WTC11 (cell line): ENCODE measurements at regions not wholly inside any gene's neighbourhood (a gene's known extent, or its start where the extent isn't known, plus 50 kb on each side); places are given as distances from the start of the nearest gene placed in this dataset.

Source experiments
- ATAC-seq: fragments of 200-7000 bp; cut with Tn5 transposase; 2 replicates; pipeline ENCODE4 v1.10.0; 2021; ENCODE audit warnings: mild to moderate bottlenecking, moderate library complexity
- CTCF ChIA-PET: fragments of 300-600 bp; sonication (Branson Sonifier 250); formaldehyde crosslinking; loops from one replicate; lab custom pipeline; 2021; ENCODE audit warnings: antibody characterized with exemption; lab: Charles Lee
- POLR2A ChIA-PET: fragments of 350-600 bp; sonication (Branson Sonifier 250); formaldehyde crosslinking; loops from one replicate; lab custom pipeline; 2021; ENCODE audit warnings: antibody characterized with exemption; lab: Charles Lee
- DNase-seq: peaks from one replicate; pipeline ENCODE4 v3.0.0; 2021; ENCODE audit warnings: low spot score
- H3K27ac Mint-ChIP-seq: 2 replicates; pipeline ENCODE4 v1.8.0; 2021; ENCODE audit warnings: mixed read lengths
- H3K27me3 Mint-ChIP-seq: 2 replicates; pipeline ENCODE4 v1.8.0; 2021; ENCODE audit warnings: low read depth, mild to moderate bottlenecking, moderate library complexity, mixed read lengths
- H3K36me3 Mint-ChIP-seq: 2 replicates; pipeline ENCODE4 v1.8.0; 2021; ENCODE audit warnings: mixed read lengths
- H3K4me1 Mint-ChIP-seq: 2 replicates; pipeline ENCODE4 v1.8.0; 2022; ENCODE audit warnings: mixed read lengths
- H3K4me3 Mint-ChIP-seq: 2 replicates; pipeline ENCODE4 v1.8.0; 2021; ENCODE audit warnings: mild to moderate bottlenecking, moderate library complexity, mixed read lengths
- H3K9me3 Mint-ChIP-seq: 2 replicates; pipeline ENCODE4 v1.8.0; 2021; ENCODE audit warnings: mixed read lengths
- ARID4B ChIP-seq: sonication (generic); formaldehyde crosslinking; IDR thresholded peaks from 2 replicates; pipeline ENCODE4 v1.8.0; 2023; ENCODE audit warnings: missing genetic modification reagents, mild to moderate bottlenecking, borderline replicate concordance
- ATF6 ChIP-seq: sonication (generic); formaldehyde crosslinking; IDR thresholded peaks from 2 replicates; pipeline ENCODE4 v1.8.1; 2023; ENCODE audit warnings: mild to moderate bottlenecking, missing genetic modification reagents
- CREB1 ChIP-seq: sonication (generic); formaldehyde crosslinking; IDR thresholded peaks from 2 replicates; pipeline ENCODE4 v1.8.0; 2023; ENCODE audit warnings: mild to moderate bottlenecking, missing genetic modification reagents
- ELF4 ChIP-seq: sonication (generic); formaldehyde crosslinking; IDR thresholded peaks from 2 replicates; pipeline ENCODE4 v1.8.1; 2022; ENCODE audit warnings: low read depth, mild to moderate bottlenecking, moderate library complexity, missing genetic modification reagents
- ERG ChIP-seq: fragments of 250-450 bp; sonication (Bioruptor Pico); IDR thresholded peaks from 2 replicates; pipeline ENCODE4 v1.8.0; 2021; ENCODE audit warnings: mild to moderate bottlenecking
- ESRRA ChIP-seq: sonication (generic); formaldehyde crosslinking; IDR thresholded peaks from 2 replicates; pipeline ENCODE4 v1.8.1; 2022; ENCODE audit warnings: mild to moderate bottlenecking, missing genetic modification reagents, borderline replicate concordance
- GTF2I ChIP-seq: fragments of 250-450 bp; sonication (Bioruptor Pico); conservative IDR thresholded peaks from 2 replicates; pipeline ENCODE4 v1.4.0; 2021; ENCODE audit warnings: mild to moderate bottlenecking
- IRF1 ChIP-seq: sonication (generic); formaldehyde crosslinking; IDR thresholded peaks from 2 replicates; pipeline ENCODE4 v1.8.0; 2023; ENCODE audit warnings: missing genetic modification reagents
- IRF2 ChIP-seq: sonication (generic); formaldehyde crosslinking; IDR thresholded peaks from 2 replicates; pipeline ENCODE4 v1.8.0; 2022; ENCODE audit warnings: low read depth, missing genetic modification reagents, borderline replicate concordance
- JUN ChIP-seq: sonication (generic); formaldehyde crosslinking; IDR thresholded peaks from 2 replicates; pipeline ENCODE4 v1.8.0; 2023; ENCODE audit warnings: mild to moderate bottlenecking, missing genetic modification reagents
- KAT7 ChIP-seq: sonication (generic); formaldehyde crosslinking; IDR thresholded peaks from 2 replicates; pipeline ENCODE4 v1.8.1; 2023; ENCODE audit warnings: missing genetic modification reagents, mild to moderate bottlenecking, borderline replicate concordance
- MXD4 ChIP-seq: fragments of 250-450 bp; sonication (Bioruptor Pico); IDR thresholded peaks from 2 replicates; pipeline ENCODE4 v1.8.0; 2021; ENCODE audit warnings: mild to moderate bottlenecking, moderate library complexity, borderline replicate concordance
- MYBL2 ChIP-seq: sonication (generic); formaldehyde crosslinking; IDR thresholded peaks from 2 replicates; pipeline ENCODE4 v1.8.1; 2023; ENCODE audit warnings: mild to moderate bottlenecking, moderate library complexity, missing genetic modification reagents
- NFE2L1 ChIP-seq: sonication (generic); formaldehyde crosslinking; IDR thresholded peaks from 2 replicates; pipeline ENCODE4 v1.8.1; 2023; ENCODE audit warnings: missing genetic modification reagents
- OVOL2 ChIP-seq: fragments of 250-450 bp; sonication (Bioruptor Pico); IDR thresholded peaks from 2 replicates; pipeline ENCODE4 v1.9.0; 2021; ENCODE audit warnings: mild to moderate bottlenecking, borderline replicate concordance
- PREB ChIP-seq: sonication (generic); formaldehyde crosslinking; IDR thresholded peaks from 2 replicates; pipeline ENCODE4 v1.8.1; 2022; ENCODE audit warnings: mild to moderate bottlenecking, missing genetic modification reagents, moderate library complexity, borderline replicate concordance
- PRRX2 ChIP-seq: fragments of 250-450 bp; sonication (Bioruptor Pico); IDR thresholded peaks from 2 replicates; pipeline ENCODE4 v1.8.0; 2021; ENCODE audit warnings: mild to moderate bottlenecking
- RELA ChIP-seq: sonication (generic); formaldehyde crosslinking; IDR thresholded peaks from 2 replicates; pipeline ENCODE4 v1.8.1; 2022; ENCODE audit warnings: missing genetic modification reagents, mild to moderate bottlenecking, borderline replicate concordance
- TCF7 ChIP-seq: sonication (generic); formaldehyde crosslinking; IDR thresholded peaks from 2 replicates; pipeline ENCODE4 v1.8.0; 2022; ENCODE audit warnings: mild to moderate bottlenecking, low read depth, missing genetic modification reagents, moderate library complexity
- TEAD1 ChIP-seq: sonication (generic); formaldehyde crosslinking; IDR thresholded peaks from 2 replicates; pipeline ENCODE4 v1.8.0; 2022; ENCODE audit warnings: mild to moderate bottlenecking, missing genetic modification reagents
- TEAD4 ChIP-seq: sonication (generic); formaldehyde crosslinking; IDR thresholded peaks from 2 replicates; pipeline ENCODE4 v1.8.0; 2022; ENCODE audit warnings: mild to moderate bottlenecking, missing genetic modification reagents
- TP53 ChIP-seq: sonication (generic); formaldehyde crosslinking; IDR thresholded peaks from 2 replicates; pipeline ENCODE4 v1.8.1; 2023; ENCODE audit warnings: mild to moderate bottlenecking, missing genetic modification reagents
- ZBTB43 ChIP-seq: sonication (generic); formaldehyde crosslinking; IDR thresholded peaks from 2 replicates; pipeline ENCODE4 v1.8.1; 2023; ENCODE audit warnings: mild to moderate bottlenecking, missing genetic modification reagents
- ZNF219 ChIP-seq: sonication (generic); formaldehyde crosslinking; IDR thresholded peaks from 2 replicates; pipeline ENCODE4 v1.8.0; 2023; ENCODE audit warnings: missing genetic modification reagents, mild to moderate bottlenecking, borderline replicate concordance
- ZNF423 ChIP-seq: fragments of 250-450 bp; sonication (Bioruptor Pico); IDR thresholded peaks from 2 replicates; pipeline ENCODE4 v2.1.2; 2022; ENCODE audit warnings: mild to moderate bottlenecking, moderate library complexity
- ZNF512 ChIP-seq: sonication (generic); formaldehyde crosslinking; IDR thresholded peaks from 2 replicates; pipeline ENCODE4 v1.8.1; 2022; ENCODE audit warnings: missing genetic modification reagents, borderline replicate concordance

- H3K4me3 Mint-ChIP-seq = no peak overlapping the region
- no peaks in the 10 kb centered on the region for H3K36me3 Mint-ChIP-seq
- DNase-seq (no peak), ATAC-seq (no peak)
- POLR2A ChIA-PET = no interaction called here
- peaks cover 11% of the 10 kb centered on the region for H3K9me3 Mint-ChIP-seq
- no peaks in the 10 kb centered on the region for H3K27me3 Mint-ChIP-seq
- H3K4me1 Mint-ChIP-seq = no peaks in the 10 kb centered on the region
- CTCF ChIA-PET = no interaction called here
- no peak overlapping the region for H3K27ac Mint-ChIP-seq
- TF ChIP-seq ZBTB43 (CRISPR knock-in tag) = no peak
- TF ChIP-seq CREB1 (CRISPR knock-in tag) = no peak
- no peak for TF ChIP-seq RELA (CRISPR knock-in tag)
- no peak for TF ChIP-seq IRF1
- TF ChIP-seq ELF4 (CRISPR knock-in tag) = no peak
- no peak for TF ChIP-seq ATF6 (CRISPR knock-in tag)
- TF ChIP-seq ZNF423 = no peak
- TF ChIP-seq IRF2 (CRISPR knock-in tag) = no peak
- TF ChIP-seq ZNF219 (CRISPR knock-in tag) = no peak
- TF ChIP-seq ZNF512 (CRISPR knock-in tag) = no peak
- TF ChIP-seq PREB = no peak
- TF ChIP-seq GTF2I = no peak
- TF ChIP-seq TEAD1 (CRISPR knock-in tag) = no peak
- TF ChIP-seq TEAD4 (CRISPR knock-in tag) = no peak
- no peak for TF ChIP-seq MXD4 (CRISPR knock-in tag)
Measured at GRCh38 chr3:26340001-26340400, 282.6 kb upstream of the LRRC3B start.

GRCh38 chr3:26343647-26344046 is 278.9 kb upstream of the LRRC3B start:
- DNase-seq = no peak
- ChIA-PET CTCF (no interaction called here), POLR2A (no interaction called here)
- TF ChIP-seq TCF7 (CRISPR knock-in tag) (no peak), ARID4B (CRISPR knock-in tag) (no peak), JUN (CRISPR knock-in tag) (no peak), MYBL2 (CRISPR knock-in tag) (no peak), ESRRA (CRISPR knock-in tag) (no peak), RELA (CRISPR knock-in tag) (no peak), OVOL2 (no peak), KAT7 (CRISPR knock-in tag) (no peak), PRRX2 (CRISPR knock-in tag) (no peak), ERG (CRISPR knock-in tag) (no peak), GTF2I (no peak), NFE2L1 (no peak), TP53 (no peak)
- H3K4me3 Mint-ChIP-seq = no peak overlapping the region
- no peaks in the 10 kb centered on the region for H3K36me3 Mint-ChIP-seq
- H3K4me1 Mint-ChIP-seq = no peaks in the 10 kb centered on the region
- peaks cover 4% of the 10 kb centered on the region for H3K9me3 Mint-ChIP-seq
- ATAC-seq = no peak
- H3K27ac Mint-ChIP-seq = no peak overlapping the region
- H3K27me3 Mint-ChIP-seq = no peaks in the 10 kb centered on the region
